ENCODE measurements at regions not wholly inside any gene's neighbourhood (a gene's known extent, or its start where the extent isn't known, plus 50 kb on each side); places are given as distances from the start of the nearest gene placed in this dataset.
"Not testable (repeated sequence)": the region's sequence is repeated elsewhere in the genome, so short reads cannot be mapped to it uniquely, and the experiment has no call there.

- Mint-ChIP-seq H3K4me3 (no peak overlapping the region), H3K9me3 (peaks cover 14% of the 10 kb centered on the region), H3K4me1 (ENCODE audit: low read depth) (no peaks in the 10 kb centered on the region), H3K27ac (no peak overlapping the region), H3K27me3 (ENCODE audit: low read depth) (no peaks in the 10 kb centered on the region), H3K36me3 (ENCODE audit: low read depth) (no peaks in the 10 kb centered on the region)
Observed at GRCh38 chr6:121563286-121563685, 127.8 kb downstream of the GJA1 start.

- H3K9me3 Mint-ChIP-seq = peaks cover 20% of the 10 kb centered on the region
- H3K27me3 Mint-ChIP-seq (ENCODE audit: low read depth); H3K4me3 Mint-ChIP-seq; H3K27ac Mint-ChIP-seq; H3K4me1 Mint-ChIP-seq (ENCODE audit: low read depth); H3K36me3 Mint-ChIP-seq (ENCODE audit: low read depth): not testable (repeated sequence)
Observed at GRCh38 chr6:121564529-121564928, 129.1 kb downstream of the GJA1 start.

- Mint-ChIP-seq H3K36me3 (ENCODE audit: low read depth) (no peaks in the 10 kb centered on the region), H3K27ac (no peak overlapping the region), H3K4me1 (ENCODE audit: low read depth) (peaks cover 1% of the 10 kb centered on the region), H3K27me3 (ENCODE audit: low read depth) (no peaks in the 10 kb centered on the region), H3K4me3 (no peak overlapping the region), H3K9me3 (peaks cover 16% of the 10 kb centered on the region)
Observed at GRCh38 chr6:121571455-121571854, 136.0 kb downstream of the GJA1 start.

GRCh38 chr6:121573481-121573880, 138.0 kb downstream of the GJA1 start:
- Mint-ChIP-seq H3K9me3 (peaks cover 16% of the 10 kb centered on the region), H3K4me3 (no peak overlapping the region), H3K4me1 (ENCODE audit: low read depth) (peaks cover 1% of the 10 kb centered on the region), H3K36me3 (ENCODE audit: low read depth) (no peaks in the 10 kb centered on the region), H3K27ac (no peak overlapping the region), H3K27me3 (ENCODE audit: low read depth) (no peaks in the 10 kb centered on the region)

GRCh38 chr6:121578216-121578615, 142.8 kb downstream of the GJA1 start:
- no peaks in the 10 kb centered on the region for H3K27me3 Mint-ChIP-seq (ENCODE audit: low read depth)
- no peak overlapping the region for H3K4me3 Mint-ChIP-seq
- no peak overlapping the region for H3K27ac Mint-ChIP-seq
- peaks cover 1% of the 10 kb centered on the region for H3K4me1 Mint-ChIP-seq (ENCODE audit: low read depth)
- H3K36me3 Mint-ChIP-seq (ENCODE audit: low read depth) = no peaks in the 10 kb centered on the region
- no peaks in the 10 kb centered on the region for H3K9me3 Mint-ChIP-seq

- H3K9me3 Mint-ChIP-seq = no peaks in the 10 kb centered on the region
- no peaks in the 10 kb centered on the region for H3K36me3 Mint-ChIP-seq (ENCODE audit: low read depth)
- no peaks in the 10 kb centered on the region for H3K27me3 Mint-ChIP-seq (ENCODE audit: low read depth)
- no peak overlapping the region for H3K4me3 Mint-ChIP-seq
- H3K27ac Mint-ChIP-seq = no peak overlapping the region
- no peaks in the 10 kb centered on the region for H3K4me1 Mint-ChIP-seq (ENCODE audit: low read depth)
Observed at GRCh38 chr6:121579478-121579877, 144.0 kb downstream of the GJA1 start.

GRCh38 chr6:121581327-121581726, 145.9 kb downstream of the GJA1 start:
- Mint-ChIP-seq H3K4me1 (ENCODE audit: low read depth) (no peaks in the 10 kb centered on the region), H3K36me3 (ENCODE audit: low read depth) (no peaks in the 10 kb centered on the region), H3K27me3 (ENCODE audit: low read depth) (no peaks in the 10 kb centered on the region), H3K4me3 (no peak overlapping the region), H3K9me3 (no peaks in the 10 kb centered on the region), H3K27ac (no peak overlapping the region)

- H3K4me3 Mint-ChIP-seq = no peak overlapping the region
- no peak overlapping the region for H3K27ac Mint-ChIP-seq
- H3K27me3 Mint-ChIP-seq (ENCODE audit: low read depth) = no peaks in the 10 kb centered on the region
- no peaks in the 10 kb centered on the region for H3K4me1 Mint-ChIP-seq (ENCODE audit: low read depth)
- no peaks in the 10 kb centered on the region for H3K36me3 Mint-ChIP-seq (ENCODE audit: low read depth)
- no peaks in the 10 kb centered on the region for H3K9me3 Mint-ChIP-seq
Observed at GRCh38 chr6:121582262-121582661, 146.8 kb downstream of the GJA1 start.

GRCh38 chr6:121584586-121585369, 149.3 kb downstream of the GJA1 start:
- Mint-ChIP-seq H3K27ac (no peak overlapping the region), H3K4me3 (no peak overlapping the region)

GRCh38 chr6:121590438-121590837, 155.0 kb downstream of the GJA1 start:
- Mint-ChIP-seq H3K4me1 (ENCODE audit: low read depth) (no peaks in the 10 kb centered on the region), H3K4me3 (no peak overlapping the region), H3K27ac (no peak overlapping the region), H3K36me3 (ENCODE audit: low read depth) (no peaks in the 10 kb centered on the region), H3K27me3 (ENCODE audit: low read depth) (no peaks in the 10 kb centered on the region), H3K9me3 (no peaks in the 10 kb centered on the region)

More at GRCh38 chr6:121584586-121585369, 149.3 kb downstream of the GJA1 start:
- Mint-ChIP-seq H3K9me3 (no peaks in the 10 kb centered on the region), H3K27me3 (ENCODE audit: low read depth) (no peaks in the 10 kb centered on the region), H3K4me1 (ENCODE audit: low read depth) (no peaks in the 10 kb centered on the region), H3K36me3 (ENCODE audit: low read depth) (no peaks in the 10 kb centered on the region)

- Mint-ChIP-seq H3K9me3 (no peaks in the 10 kb centered on the region), H3K4me3 (no peak overlapping the region), H3K4me1 (ENCODE audit: low read depth) (no peaks in the 10 kb centered on the region), H3K27ac (no peak overlapping the region), H3K36me3 (ENCODE audit: low read depth) (no peaks in the 10 kb centered on the region), H3K27me3 (ENCODE audit: low read depth) (no peaks in the 10 kb centered on the region)
Observed at GRCh38 chr6:121590916-121591315, 155.5 kb downstream of the GJA1 start.

- Mint-ChIP-seq H3K36me3 (ENCODE audit: low read depth) (no peaks in the 10 kb centered on the region), H3K4me1 (ENCODE audit: low read depth) (no peaks in the 10 kb centered on the region), H3K9me3 (no peaks in the 10 kb centered on the region), H3K27ac (no peak overlapping the region), H3K4me3 (no peak overlapping the region), H3K27me3 (ENCODE audit: low read depth) (no peaks in the 10 kb centered on the region)
Observed at GRCh38 chr6:121592261-121592935, 157.0 kb downstream of the GJA1 start.

- Mint-ChIP-seq H3K27me3 (ENCODE audit: low read depth) (no peaks in the 10 kb centered on the region), H3K36me3 (ENCODE audit: low read depth) (no peaks in the 10 kb centered on the region), H3K9me3 (no peaks in the 10 kb centered on the region), H3K4me3 (no peak overlapping the region), H3K4me1 (ENCODE audit: low read depth) (no peaks in the 10 kb centered on the region), H3K27ac (no peak overlapping the region)
Observed at GRCh38 chr6:121593011-121593641, 157.7 kb downstream of the GJA1 start.

- Mint-ChIP-seq H3K36me3 (ENCODE audit: low read depth) (no peaks in the 10 kb centered on the region), H3K27me3 (ENCODE audit: low read depth) (no peaks in the 10 kb centered on the region), H3K27ac (no peak overlapping the region), H3K4me1 (ENCODE audit: low read depth) (no peaks in the 10 kb centered on the region), H3K9me3 (no peaks in the 10 kb centered on the region), H3K4me3 (no peak overlapping the region)
Observed at GRCh38 chr6:121594053-121594452, 158.6 kb downstream of the GJA1 start.

- H3K4me3 Mint-ChIP-seq = no peak overlapping the region
- no peaks in the 10 kb centered on the region for H3K4me1 Mint-ChIP-seq (ENCODE audit: low read depth)
- no peak overlapping the region for H3K27ac Mint-ChIP-seq
- no peaks in the 10 kb centered on the region for H3K27me3 Mint-ChIP-seq (ENCODE audit: low read depth)
- H3K9me3 Mint-ChIP-seq = no peaks in the 10 kb centered on the region
- no peaks in the 10 kb centered on the region for H3K36me3 Mint-ChIP-seq (ENCODE audit: low read depth)
Observed at GRCh38 chr6:121595646-121596045, 160.2 kb downstream of the GJA1 start.

All from T-helper 1 cell treated with Interleukin-12 subunit alpha and Interleukin-12 subunit beta and Interleukin-4 antibody, amounts not matched to agents 30 μg/mL and 1 μg/mL, for 36 hours (primary cell).